ENCODE measurements at regions not wholly inside any gene's neighbourhood (a gene's known extent, or its start where the extent isn't known, plus 50 kb on each side); places are given as distances from the start of the nearest gene placed in this dataset.
"Not testable (repeated sequence)": the region's sequence is repeated elsewhere in the genome, so short reads cannot be mapped to it uniquely, and the experiment has no call there.

DNA sequence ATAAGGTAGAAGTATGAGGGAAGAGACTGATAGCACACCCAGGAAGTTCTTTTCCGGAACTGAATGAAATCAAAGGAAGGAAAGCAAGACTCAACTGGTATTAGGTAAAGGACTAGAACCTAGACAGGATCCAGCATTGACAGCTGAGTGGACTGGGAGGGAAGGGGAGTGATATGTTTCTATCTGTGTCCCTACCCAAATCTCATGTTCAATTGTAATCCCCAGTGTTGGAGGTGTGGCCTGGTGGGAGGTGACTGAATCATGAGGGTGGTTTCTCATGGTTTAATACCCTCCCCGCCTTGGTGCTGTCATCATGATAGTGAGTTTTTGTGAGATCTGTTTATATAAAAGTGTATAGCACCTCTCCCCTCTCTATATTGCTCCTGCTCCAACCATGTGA lies 415.9 kb upstream of the KCNMB2 start:
- peak; percentile 73 for ATAC-seq

DNA sequence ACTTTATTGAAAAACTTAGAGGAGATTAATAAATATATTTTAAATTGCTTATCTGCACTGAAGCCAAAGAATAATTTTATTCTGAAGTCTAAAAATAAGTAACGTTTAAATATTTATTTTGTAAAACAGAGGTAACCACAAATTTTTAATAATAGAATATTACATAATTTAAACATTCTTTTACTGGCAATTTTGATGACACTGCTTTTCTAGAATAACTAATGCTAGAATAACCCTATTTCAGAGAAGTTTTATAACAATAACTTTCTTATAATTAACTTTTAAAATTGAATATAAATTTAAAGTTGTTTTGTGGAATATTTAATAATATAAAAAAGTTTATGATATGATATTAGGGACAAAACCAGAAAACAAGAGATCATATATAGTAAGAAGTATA lies 409.6 kb upstream of the KCNMB2 start:
- no peak for ATAC-seq

DNA sequence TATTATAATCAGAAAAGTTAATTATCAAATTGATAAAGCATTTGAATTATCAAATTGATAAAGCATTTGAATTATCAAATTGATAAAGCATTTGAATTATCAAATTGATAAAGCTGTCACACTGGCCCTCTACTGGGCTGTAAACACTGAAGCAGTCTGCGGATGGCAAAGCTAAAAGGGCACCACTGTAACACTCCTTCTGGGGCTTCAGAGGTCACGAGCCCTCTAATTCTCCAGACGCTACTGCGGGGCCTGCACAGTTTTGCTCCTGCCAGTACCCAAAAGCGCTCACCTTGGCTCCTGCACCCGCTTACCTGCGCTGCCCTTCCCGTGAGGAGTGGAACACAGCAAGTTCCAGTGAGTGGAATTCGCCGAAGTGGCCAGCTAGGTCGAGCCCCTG lies 409.0 kb upstream of the KCNMB2 start:
- no peak for ATAC-seq

DNA sequence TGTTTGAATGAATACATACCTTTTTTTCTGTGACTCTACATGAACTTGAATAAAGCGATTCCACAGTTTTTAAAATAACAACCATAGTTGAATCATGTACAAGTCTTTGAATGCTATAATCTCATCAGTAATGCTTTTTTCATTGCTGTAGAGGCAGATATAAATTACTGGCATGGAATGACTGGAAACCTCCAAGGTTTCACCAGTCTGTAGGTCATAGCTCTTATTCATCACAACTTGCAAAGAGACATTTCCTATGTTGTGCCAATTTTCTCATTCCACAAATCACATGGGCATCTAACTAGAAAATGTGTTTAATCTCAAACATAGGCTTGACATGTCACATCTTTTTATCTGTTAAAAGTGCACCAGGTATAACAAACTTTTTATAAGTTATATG lies 407.1 kb upstream of the KCNMB2 start:
- no peak for ATAC-seq

DNA sequence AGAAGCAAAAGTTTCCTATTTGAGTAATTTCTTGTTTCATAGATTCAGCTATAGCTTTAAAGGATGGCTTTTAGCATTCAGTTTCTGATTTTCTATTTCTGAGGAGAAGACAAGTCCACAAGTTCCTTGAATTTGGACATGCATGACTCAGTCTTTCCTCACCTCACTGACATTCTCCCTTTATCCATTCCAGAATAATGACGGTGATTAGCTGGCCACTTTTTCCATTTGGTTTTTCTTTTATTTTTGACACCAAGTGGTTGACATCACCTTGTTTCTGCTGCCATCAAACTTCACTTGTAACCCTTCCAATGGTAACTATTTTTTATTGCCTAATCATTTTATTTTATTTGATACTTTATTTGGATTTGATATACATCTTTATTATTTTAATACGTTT lies 404.4 kb upstream of the KCNMB2 start:
- no peak for ATAC-seq

DNA sequence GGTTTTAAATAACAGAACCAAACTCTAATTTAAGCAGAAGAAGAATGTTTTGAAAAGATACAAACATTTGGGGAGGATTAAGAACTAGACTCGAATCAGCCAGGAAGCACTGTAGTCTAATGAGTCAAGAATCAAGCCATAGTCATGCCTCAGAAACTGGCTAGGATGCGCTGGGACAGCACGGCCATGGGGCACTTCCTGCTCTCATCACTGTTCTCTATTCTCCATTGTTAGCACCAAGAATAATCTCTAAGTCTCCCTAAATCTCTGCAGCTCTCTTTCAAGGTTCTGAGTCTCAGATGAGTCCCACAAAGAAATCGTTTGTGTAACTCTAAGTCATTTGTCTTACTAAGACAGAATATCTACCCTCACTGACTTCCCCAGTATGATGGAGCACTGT lies 399.0 kb upstream of the KCNMB2 start:
- no peak for ATAC-seq

DNA sequence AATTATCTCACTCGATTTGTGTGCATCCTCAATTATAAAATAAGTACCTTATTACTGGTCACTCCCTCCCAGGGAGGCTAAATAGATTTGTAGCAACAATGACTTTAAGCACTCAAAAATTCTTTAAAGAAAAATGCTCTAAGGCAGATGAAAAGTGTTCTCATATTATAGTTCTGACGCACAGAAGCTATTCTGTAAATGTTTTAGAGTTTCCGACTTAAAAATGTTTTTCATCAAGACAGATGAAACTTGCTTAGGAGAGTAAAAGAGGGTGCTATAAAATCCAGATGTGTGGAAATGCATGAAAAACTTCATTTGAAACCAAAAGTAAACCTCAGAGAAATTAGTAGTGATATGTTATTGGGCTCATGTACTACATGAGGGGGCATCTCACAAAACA lies 398.4 kb upstream of the KCNMB2 start:
- ATAC-seq, result no peak

DNA sequence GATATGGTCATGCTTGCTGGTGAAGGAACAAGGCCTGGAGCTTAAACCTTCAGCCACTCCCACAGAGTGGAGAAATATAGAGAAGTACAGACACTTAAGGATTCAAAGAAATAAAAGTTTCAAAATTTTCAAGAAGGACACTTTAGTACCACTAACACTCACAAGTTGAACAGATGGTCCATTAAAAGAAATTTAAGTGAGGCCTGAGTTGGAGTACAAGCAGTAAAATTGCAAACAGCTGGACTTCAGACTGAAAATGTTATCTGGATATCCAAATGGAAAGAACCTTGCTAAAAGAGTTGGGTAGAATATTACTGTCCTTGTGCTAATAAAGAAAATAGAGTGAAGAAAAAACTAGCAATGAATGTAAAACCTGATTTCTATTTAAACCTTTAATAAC lies 397.1 kb upstream of the KCNMB2 start:
- ATAC-seq, result no peak

DNA sequence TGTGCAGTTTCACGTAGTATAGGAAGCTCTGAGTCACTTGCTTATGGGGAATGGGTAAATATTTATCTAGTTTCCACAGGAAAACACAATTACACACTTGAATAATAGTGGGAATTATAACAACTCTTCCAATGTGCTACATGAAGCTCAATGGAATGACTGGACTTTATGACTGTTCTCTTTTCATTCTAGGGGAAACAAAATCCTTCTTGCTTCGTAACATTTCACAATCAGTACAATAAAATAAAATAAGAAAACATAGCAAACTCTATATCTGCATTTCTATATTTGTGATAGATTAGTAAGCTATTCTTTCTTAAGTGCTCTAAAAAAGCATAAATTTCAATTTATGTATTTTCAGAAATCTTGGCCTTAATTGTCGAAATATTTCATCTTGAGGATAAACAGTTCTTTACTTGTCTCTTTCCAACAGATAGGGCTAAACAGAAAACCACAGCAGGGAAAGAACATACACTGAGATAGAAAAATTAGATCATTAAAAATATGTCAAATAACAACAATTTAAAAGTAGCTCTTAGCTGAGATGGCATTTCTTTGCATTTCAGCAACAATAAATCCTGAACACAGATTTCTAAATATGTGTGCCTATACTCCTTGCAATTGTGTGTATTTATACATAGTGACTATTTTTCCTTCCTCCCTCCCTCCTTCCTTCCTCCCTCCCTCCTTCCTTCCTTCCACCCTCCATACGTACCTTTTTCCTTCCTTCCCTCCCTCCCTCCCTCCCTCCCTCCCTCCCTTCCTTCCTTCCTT lies 395.5 kb upstream of the KCNMB2 start:
- ATAC-seq, result no peak

DNA sequence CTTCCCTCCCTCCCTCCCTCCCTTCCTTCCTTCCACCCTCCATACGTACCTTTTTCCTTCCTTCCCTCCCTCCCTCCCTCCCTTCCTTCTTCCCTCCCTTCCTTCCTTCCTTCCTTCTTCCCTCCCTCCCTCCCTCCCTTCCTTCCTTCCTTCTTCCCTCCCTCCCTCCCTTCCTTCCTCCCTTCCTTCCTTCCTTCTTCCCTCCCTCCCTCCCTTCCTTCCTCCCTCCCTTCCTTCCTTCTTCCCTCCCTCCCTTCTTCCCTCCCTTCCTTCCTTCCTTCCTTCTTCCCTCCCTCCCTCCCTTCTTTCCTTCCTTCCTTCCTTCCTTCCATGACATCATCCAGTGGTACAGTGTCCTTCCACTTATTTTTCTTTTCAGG lies 394.9 kb upstream of the KCNMB2 start:
- not testable (repeated sequence) for ATAC-seq

DNA sequence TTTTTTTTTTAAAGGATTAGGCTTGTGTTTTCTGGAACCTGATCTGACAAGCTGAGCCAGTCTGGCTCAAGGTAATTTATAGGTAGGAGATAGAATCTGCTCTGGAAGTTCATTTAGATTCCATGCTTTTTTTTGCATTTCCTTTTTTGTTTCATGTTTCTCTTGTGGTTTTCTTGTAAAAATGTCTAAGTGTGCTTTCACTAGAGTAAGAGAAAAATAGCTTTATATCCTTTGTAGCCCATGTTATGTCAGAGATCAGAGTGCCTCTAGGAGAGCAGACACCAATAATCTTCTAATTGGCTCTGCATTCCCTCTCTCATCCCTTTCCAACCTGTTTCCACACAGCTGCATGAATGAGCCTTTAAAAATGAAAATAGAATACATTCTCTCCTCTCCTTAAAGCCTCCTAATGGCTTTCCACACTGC lies 389.8 kb upstream of the KCNMB2 start:
- no peak for ATAC-seq

DNA sequence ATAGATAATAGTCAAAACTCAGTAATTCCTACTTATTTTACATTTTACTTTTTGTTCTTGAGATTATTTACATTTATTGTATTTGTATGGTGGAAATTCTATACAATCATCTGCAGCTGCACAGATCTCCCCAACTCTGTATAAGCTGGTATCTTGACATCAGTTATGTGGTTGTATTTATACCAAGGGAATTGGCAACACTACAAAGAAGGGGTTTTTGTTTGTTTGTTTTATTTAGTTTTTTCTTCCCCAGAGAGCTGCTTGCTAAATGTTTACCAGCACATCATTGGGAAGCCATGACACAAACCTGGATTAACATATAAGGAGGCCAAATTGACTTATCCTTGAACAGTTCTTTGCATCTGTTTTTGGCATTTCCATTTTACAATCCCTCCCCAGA lies 389.2 kb upstream of the KCNMB2 start:
- no peak for ATAC-seq

DNA sequence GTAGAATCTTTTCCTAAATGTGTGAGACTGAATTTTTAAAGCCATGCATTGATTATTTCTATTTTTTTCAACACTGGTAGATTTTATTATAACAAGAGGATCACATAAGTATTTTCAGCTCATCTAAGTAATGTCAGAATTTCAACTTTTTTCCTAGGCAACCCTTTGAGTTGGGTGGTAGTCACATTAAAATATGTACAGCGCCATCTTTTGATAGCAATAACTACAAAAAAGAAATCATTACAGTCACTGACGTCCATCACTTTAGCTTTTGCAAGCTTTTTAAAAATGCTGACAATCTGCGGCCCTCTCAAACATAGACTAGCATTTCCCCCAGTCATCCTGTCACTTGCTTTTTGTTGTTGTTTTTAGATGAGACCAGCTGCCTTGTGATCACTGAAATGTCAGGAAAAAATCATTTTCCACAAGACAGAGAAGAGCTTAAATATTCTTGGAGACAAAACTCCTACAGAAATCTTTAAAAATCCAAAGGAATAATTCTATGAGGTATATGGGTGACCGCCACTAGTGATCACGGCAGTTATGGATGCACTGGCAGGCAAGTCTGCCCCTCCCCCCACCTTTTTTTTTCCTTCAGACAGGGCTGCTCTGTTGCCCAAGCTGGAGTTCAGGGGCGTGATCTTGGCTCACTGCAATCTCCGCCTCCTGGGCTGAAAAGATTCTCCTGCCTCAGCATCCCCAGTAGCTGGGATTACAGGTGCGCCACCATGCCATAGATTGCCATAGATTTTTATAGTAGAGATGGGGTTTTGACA lies 384.0 kb upstream of the KCNMB2 start:
- no peak for ATAC-seq

DNA sequence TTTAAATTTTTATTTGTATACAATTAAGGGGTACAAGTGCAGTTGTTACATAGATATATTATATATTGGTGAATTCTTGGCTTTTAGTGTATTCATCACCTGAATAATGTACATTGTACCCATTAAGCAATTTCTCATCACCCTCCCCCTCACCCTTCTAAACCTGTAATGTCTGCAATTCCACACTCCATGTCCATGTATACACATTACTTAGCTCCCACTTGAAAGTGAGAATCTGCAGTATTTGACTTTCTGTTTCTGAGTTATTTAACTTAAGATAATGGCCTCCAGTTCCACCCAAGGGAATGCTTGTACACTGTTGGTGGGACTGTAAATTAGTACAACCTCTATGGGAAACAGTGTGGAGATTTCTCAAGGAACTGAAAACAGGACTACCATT lies 383.2 kb upstream of the KCNMB2 start:
- no peak for ATAC-seq

DNA sequence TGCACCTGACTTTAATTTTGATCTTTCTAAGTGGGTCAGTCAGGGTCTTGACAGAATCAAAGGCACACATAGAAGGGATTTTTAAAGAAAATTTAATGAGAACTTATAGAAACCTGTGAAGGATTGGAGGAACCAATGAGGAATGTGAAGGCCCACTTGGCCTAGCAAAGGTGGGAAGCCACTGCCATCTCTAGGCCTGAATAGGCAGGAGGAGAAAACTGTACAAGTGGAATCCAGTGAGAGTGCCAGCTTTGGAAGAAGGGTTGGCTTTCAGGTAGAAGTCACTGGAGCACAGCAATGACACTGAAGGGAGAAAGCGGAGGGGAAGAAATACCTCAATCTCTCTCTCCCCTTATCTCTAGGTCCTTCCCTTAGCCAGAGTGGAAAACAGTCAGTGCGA lies 380.7 kb upstream of the KCNMB2 start:
- ATAC-seq, result no peak

DNA sequence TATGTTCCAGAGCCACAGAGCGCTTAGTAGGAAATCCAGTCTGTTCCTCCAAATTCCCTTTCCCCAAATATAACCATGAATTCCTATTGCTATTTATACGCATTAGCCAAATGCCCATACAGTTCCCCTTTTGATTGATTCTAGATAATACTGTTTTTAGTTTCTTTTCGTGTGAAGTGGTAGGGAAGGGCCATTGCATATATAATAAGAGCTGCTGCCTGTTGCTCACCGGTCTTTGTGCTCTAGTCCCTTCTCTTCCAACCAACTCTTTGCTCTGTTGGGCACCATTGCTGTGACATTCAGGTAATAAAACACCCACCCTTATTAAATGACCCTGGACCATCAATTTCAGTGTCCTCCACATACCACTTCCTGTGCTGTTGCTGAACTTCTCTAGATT lies 379.9 kb upstream of the KCNMB2 start:
- no peak for ATAC-seq

DNA sequence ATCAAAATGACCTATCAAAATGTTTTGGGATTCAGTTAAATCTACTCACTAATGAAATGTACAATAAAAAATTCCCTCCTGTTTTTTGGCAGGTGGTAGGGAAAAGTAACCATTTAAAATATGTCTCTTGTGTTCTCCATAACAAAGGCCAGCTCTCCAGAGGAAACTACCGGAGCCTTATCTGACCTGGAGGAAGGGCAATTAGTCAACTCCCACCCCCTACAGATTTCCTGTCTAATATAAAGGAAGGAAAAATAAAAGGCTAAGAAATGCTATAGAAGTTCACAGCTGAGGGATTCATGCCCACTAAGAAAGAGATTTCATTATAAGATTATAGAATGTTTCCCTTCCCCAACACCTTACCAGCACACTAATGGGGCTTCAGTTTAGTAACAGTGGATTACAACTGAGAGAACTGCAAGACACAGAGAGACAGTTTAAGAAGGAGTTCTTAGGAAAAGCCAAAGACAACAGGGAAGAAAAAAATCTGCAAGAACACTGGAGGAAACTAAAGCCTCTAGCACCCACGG lies 376.5 kb upstream of the KCNMB2 start:
- ATAC-seq, result no peak

DNA sequence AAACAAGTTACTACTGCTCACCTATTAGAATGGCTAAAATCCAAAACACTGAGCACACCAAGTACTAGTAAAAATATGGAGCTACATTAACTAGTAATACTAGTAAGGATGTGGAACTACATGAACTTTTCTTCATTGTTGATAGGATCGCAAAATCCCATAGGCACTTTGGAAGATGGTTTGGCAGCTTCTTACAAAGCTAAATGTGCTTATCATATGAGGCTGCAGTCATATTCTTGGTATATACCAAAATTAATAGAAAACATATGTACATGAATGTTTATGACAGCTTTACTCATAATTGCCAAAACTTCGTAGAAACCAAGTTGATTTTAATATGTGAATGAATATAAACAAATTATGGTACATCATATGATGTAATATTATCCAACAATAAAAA lies 366.8 kb upstream of the KCNMB2 start:
- no peak for ATAC-seq

DNA sequence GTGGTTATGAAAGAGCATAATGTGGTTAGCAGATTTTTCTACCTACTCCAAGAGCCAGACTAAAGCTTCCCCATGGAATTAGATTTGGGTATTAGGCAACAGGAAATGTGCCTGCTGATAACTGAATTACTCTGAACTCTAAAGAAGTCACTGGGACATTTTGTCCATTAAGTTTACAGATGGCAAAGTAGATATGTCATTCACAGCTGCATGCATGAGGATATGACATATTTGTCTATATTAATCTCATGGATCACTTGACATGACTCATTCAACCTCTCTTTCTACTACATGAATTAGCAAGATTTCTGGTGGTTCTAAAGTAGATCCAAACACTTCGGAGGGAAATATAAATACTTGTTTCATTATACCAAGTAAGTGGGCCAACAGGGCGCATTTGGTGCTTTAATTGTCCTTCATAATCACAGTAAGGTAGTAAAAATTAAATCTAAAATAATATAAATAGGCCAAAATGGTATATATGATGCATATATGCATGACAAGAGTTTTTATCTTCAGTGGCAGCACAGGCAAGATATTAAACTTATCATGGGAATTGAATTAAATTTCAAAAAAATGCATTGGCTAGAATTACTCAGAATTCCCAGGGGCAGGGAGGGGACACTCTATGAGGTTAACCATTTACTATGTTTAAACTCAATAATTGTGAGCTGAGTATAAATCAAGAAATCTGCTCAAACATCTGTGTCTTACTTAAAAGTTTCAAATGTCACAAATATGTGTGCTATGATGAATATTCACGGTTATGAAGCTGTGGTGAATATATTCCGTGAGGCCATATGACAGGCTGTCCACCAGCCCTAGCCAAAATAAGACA lies 365.3 kb upstream of the KCNMB2 start:
- ATAC-seq, result peak; percentile 88

DNA sequence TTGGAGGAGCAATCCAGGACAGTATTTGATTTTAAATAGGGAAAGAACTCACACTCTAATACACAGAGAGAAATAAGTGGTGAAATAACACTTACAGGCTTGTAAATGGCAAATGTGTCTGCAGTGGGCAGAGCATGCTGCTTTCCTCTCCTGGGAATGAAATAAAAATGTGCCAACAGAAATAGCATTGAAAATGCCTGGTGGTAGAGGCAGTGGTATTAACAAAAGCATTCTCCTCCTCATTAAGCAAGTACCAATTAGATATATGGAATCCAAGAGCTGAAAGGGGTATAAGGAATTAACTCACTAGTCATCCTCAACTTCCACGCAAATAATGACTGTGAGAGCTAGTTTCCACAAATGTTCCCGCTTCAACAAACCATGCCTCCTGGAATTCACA lies 364.1 kb upstream of the KCNMB2 start:
- ATAC-seq, result no peak

DNA sequence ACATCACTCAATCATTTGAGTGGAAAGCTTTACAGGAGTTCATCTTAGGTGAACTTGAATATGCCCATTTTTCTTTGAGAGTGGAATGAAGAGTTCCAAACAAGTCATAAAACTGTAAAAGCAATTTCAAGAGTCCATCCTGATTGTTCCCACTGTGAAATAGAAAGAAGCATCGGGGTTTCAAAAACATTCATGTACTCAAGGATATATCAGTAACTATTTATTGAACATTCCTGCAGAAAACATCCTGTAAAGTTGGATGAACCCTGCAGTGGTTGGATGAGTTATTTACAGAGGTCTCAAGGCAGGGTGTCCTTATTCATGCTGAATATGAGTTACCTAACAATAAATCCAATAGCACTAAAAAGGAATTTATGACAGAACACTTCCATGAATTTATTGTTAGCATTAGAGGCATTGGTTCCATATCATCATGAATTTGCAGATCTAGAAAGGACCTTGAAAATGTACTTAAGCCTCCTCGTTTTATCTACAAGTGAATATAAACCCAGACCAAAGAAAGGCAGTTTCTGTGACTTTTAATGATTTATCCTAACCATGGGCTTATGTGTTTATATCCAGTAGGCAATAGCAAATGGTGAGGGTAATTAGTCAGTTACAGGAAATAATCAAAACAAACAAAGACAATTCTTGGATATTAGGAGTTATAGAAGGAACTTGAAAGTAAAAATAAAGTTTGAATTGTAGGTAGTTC lies 361.9 kb upstream of the KCNMB2 start:
- ATAC-seq, result no peak

DNA sequence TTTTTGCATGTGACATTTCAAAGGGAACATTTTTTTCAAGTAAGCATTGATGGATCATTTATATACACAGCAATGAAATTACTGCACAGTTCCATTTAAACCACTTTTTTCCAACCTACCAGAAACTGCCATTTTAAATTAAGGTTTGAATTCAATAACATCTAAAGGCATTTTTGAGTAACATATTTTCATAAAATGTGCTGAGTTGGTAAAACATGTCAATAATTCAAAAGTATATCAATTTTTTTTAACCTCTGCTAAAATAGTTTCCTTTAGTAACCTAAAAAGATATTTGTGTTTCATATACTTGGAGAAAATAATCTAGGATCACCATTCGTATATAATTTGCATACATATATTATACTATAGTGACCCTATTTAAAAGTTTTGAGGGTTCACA lies 355.1 kb upstream of the KCNMB2 start:
- ATAC-seq, result no peak

DNA sequence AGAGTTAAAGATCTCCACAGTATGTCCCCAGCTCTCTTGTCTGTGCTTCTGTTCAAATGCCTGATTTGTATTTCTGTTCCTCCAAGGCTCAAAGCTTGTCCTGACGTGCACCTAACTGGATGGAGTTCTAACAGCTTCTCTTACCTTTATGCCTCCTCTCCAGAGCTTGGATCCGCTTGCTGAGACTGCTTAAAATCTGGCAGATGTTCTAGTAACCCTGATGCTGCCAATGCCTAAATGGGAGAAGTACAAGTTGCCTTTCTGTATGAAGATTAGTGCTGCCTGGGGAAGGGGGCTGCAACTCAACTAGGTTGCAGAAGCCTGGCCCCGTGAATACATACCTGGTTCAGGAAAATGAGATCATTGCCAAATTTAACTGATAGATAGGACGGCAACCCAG lies 354.5 kb upstream of the KCNMB2 start:
- ATAC-seq, result no peak
